Gastroesophageal sphincter (tissue), 4 donors: ENCODE measurements at regions not wholly inside any gene's neighbourhood (a gene's known extent, or its start where the extent isn't known, plus 50 kb on each side); places are given as distances from the start of the nearest gene placed in this dataset.
A peak's percentile ranks its signal among the peaks of the same experiment; 100 is the strongest.

Source experiments
- ATAC-seq: fragments of 150-250 bp; one replicate; pipeline ENCODE4 v1.9.1; 2016; ENCODE audit warnings: mild to moderate bottlenecking, moderate library complexity
- H3K27ac ChIP-seq, 4 donors: fragments of 200-600 bp; sonication (generic) in 3 of 4; 1 replicate in 3 of 4; 2 replicates in 1 of 4; pipeline ENCODE4 v1.5.1; 2016 to 2019
- H3K27me3 ChIP-seq: fragments of 200-600 bp; sonication (generic); one replicate; pipeline ENCODE4 v1.5.1; 2019
- H3K36me3 ChIP-seq, 2 donors: fragments of 200-600 bp; sonication (generic); one replicate each; pipeline ENCODE4 v1.5.1; 2019; ENCODE audit warnings: control low read depth in 1 of 2
- H3K4me1 ChIP-seq, 3 donors: fragments of 200-600 bp; sonication (generic); 1 replicate in 2 of 3; 2 replicates in 1 of 3; pipeline ENCODE4 v1.5.1; 2016 to 2019; ENCODE audit warnings: control low read depth in 2 of 3
- H3K4me3 ChIP-seq, 2 donors: fragments of 200-600 bp; sonication (generic); one replicate each; pipeline ENCODE4 v1.5.1; 2019; ENCODE audit warnings: mild to moderate bottlenecking in 1 of 2, moderate library complexity in 1 of 2
- H3K9me3 ChIP-seq, 3 donors: fragments of 200-600 bp; sonication (generic); one replicate each; pipeline ENCODE4 v1.5.1; 2017 to 2019; ENCODE audit warnings: control low read depth in 2 of 3
- EP300 ChIP-seq: sonication (generic); formaldehyde crosslinking; IDR thresholded peaks from one replicate; pipeline ENCODE4 v1.6.1; 2017; ENCODE audit warnings: antibody characterized with exemption, mild to moderate bottlenecking
- POLR2A ChIP-seq, 2 donors: fragments of 450-650 bp; IDR thresholded peaks; one replicate each; pipeline ENCODE4 v1.6.1; 2017; ENCODE audit warnings: antibody characterized with exemption in 2 of 2, mild to moderate bottlenecking in 2 of 2, moderate library complexity in 1 of 2
- POLR2AphosphoS5 ChIP-seq: sonication (generic); formaldehyde crosslinking; IDR thresholded peaks from one replicate; pipeline ENCODE4 v1.6.1; 2017; ENCODE audit warnings: antibody characterized with exemption
- WGBS, 2 donors: methylation state at CpG; one replicate each; pipeline ENCODE4 v1.1.5; 2018; ENCODE audit warnings: low coverage in 1 of 2; 5-methylcytosine and 5-hydroxymethylcytosine counted together
- TF ChIP-seq, protein P1 (sequence below), 4 experiments: fragments of 200-600 bp in 2 of 4; fragments of 450-650 bp in 2 of 4; sonication (generic) in 1 of 4; IDR thresholded peaks; one replicate each; pipeline ENCODE4 v1.5.1; 2017 to 2019; ENCODE audit warnings: antibody characterized with exemption in 4 of 4, mild to moderate bottlenecking in 2 of 4, moderate library complexity in 2 of 4

DNA sequence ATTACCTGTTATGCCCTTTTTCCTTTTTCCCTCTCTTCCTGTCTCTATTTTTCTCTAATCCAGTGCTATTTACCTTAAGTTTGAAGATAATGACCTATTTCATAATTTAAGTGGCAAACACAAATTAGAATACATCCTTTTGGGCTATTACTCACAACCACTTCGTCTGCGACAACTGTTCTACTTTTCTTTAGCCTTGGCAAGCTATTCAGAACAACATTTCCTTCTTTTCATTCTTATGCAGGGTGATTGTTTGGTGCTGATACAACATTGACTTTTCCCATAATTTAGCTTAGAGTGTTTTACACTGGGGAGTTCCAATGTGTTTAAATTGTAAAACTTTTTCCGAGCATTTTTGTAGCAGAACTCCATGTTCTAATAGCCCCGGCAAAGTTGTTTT lies 86.6 kb upstream of the S1PR1 start:
- 77 to 83% methylated on average over 4 of the region's 4 CpGs for WGBS, 2 donors
- Histone ChIP-seq H3K27me3 (no peaks in the 10 kb centered on the region), H3K36me3 (no peaks in the 10 kb centered on the region), H3K9me3 (no peaks in the 10 kb centered on the region), H3K4me3 (no peak overlapping the region), H3K27ac (peak overlapping the region in 1 of 4 donors; percentile 24), H3K4me1 (peaks cover 0 to 5% (median 0%) of the 10 kb centered on the region in 3 donors)
- no peak for ATAC-seq
- TF ChIP-seq EP300: no peak
- TF ChIP-seq, protein P1, sequence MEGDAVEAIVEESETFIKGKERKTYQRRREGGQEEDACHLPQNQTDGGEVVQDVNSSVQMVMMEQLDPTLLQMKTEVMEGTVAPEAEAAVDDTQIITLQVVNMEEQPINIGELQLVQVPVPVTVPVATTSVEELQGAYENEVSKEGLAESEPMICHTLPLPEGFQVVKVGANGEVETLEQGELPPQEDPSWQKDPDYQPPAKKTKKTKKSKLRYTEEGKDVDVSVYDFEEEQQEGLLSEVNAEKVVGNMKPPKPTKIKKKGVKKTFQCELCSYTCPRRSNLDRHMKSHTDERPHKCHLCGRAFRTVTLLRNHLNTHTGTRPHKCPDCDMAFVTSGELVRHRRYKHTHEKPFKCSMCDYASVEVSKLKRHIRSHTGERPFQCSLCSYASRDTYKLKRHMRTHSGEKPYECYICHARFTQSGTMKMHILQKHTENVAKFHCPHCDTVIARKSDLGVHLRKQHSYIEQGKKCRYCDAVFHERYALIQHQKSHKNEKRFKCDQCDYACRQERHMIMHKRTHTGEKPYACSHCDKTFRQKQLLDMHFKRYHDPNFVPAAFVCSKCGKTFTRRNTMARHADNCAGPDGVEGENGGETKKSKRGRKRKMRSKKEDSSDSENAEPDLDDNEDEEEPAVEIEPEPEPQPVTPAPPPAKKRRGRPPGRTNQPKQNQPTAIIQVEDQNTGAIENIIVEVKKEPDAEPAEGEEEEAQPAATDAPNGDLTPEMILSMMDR (IDR thresholded peaks at IDR 0.05): no peak
- TF ChIP-seq POLR2A (IDR thresholded peaks at IDR 0.05): no peak
- no peak for TF ChIP-seq POLR2AphosphoS5

DNA sequence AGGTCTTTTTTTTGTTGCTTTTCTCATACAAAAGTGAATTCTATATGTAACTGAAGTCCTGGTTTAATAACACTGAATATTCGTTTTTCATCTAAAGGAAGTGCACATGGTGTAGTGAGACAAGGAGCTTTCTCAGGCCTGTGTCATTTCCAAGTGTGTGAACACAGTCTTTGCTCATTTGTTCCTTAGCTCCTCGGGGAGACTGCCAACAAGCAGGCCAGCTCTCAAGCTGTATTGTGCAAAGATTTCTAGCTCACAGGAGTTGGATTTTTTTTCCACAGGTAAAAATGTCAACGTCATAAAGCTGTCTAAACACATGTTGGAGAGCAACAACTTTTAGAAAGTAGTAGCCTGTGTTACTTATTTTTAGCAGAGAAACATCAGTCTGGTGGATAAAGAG lies 87.8 kb upstream of the S1PR1 start:
- TF ChIP-seq POLR2A (IDR thresholded peaks at IDR 0.05): no peak
- no peak for TF ChIP-seq POLR2AphosphoS5
- TF ChIP-seq, protein P1 (IDR thresholded peaks at IDR 0.05): no peak
- no peak for TF ChIP-seq EP300
- Histone ChIP-seq H3K4me3 (no peak overlapping the region), H3K36me3 (no peaks in the 10 kb centered on the region), H3K27me3 (no peaks in the 10 kb centered on the region), H3K4me1 (peaks cover 0 to 5% (median 0%) of the 10 kb centered on the region in 3 donors), H3K9me3 (no peaks in the 10 kb centered on the region), H3K27ac (peak overlapping the region in 1 of 4 donors; percentile 1)
- 0 to 7% methylated on average over 2 to 3 of the region's 3 CpGs for WGBS, 2 donors
- ATAC-seq: no peak

DNA sequence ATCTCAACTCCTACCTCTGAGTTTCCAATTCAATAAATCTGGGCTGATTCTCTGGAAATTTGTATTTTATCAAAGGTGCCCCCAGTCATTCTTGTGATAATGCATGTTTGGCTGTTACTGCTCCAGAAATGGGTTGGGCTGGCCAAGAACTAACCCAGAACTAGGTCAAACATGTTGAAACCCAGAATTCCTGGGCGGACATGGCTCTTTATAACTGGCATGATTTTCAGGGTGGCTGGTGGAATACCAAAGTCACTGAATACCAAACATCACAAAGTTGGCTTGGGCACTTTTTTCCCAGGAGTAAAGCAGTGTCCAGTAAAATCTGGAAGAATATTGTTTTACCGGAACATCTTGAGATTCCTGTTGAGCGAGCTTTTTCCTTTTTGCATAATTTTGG lies 89.4 kb upstream of the S1PR1 start:
- no peak overlapping the region for H3K4me3 ChIP-seq
- no peaks in the 10 kb centered on the region for H3K27me3 ChIP-seq
- TF ChIP-seq, protein P1 (IDR thresholded peaks at IDR 0.05): no peak
- TF ChIP-seq EP300: no peak
- no peak for TF ChIP-seq POLR2AphosphoS5
- no peak for TF ChIP-seq POLR2A (IDR thresholded peaks at IDR 0.05)
- peaks cover 0 to 5% (median 0%) of the 10 kb centered on the region in 3 donors for H3K4me1 ChIP-seq
- no peak for ATAC-seq
- H3K27ac ChIP-seq: no peak overlapping the region
- H3K36me3 ChIP-seq: no peaks in the 10 kb centered on the region
- 72 to 86% methylated on average over 2 to 3 of the region's 3 CpGs for WGBS, 2 donors
- H3K9me3 ChIP-seq: no peaks in the 10 kb centered on the region

DNA sequence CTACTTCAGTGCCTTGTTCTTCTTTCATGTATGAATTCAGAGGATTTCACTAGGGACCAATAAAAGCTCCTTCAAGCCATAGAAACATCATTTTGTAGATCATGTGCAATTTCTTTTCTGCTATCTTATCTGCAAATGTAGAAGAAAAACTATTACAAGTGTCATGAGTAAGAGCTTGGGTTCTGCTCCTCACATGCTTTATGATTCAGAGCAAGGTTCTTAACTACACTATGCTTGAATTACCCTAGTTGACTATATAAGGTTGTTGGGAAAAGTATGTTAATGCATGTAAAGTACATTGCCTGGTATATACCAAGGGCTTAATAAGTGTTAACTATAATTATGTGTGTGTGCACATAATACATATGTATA lies 91.4 kb upstream of the S1PR1 start:
- TF ChIP-seq, protein P1 (IDR thresholded peaks at IDR 0.05): no peak
- TF ChIP-seq POLR2A (IDR thresholded peaks at IDR 0.05) (no peak), EP300 (no peak), POLR2AphosphoS5 (no peak)
- ATAC-seq: no peak

DNA sequence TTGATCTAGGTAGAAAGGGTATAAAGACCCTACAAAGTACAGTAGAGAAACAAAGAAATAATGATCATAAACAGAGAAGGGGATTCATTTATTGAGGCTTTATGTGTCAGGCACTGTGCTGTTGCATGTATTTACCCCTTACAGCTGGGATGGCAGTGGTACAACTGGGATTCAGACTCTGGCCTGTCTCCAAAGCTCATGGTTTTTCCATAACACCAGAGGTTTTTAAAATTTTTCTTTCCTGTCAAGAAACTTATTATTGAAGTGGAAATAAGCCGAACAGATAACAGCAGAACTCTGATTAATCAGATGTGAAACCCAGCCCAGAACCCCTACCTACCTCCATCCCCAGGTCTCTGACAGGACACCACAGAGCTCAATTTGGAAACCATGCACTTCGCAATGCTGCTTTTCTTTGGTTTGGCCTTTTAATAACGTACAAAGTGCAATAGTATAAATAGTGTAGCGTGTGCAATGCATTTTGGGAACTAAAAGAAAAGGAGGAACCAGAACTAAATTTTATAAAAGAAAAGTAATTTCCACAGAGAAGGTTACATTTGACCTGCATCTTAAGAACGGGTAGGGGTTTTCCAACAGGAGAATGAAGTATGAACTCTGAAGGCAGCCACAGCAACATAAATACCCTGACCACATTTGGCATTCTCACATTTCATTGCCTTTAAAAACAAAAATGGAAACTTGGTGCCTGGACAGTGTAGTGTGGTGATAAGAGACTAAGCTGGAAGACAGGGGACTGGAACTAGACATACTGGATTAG lies 92.0 kb upstream of the S1PR1 start:
- H3K27ac ChIP-seq: no peak overlapping the region
- no peak for TF ChIP-seq POLR2AphosphoS5
- TF ChIP-seq EP300: no peak
- TF ChIP-seq, protein P1 (IDR thresholded peaks at IDR 0.05): no peak
- no peak for TF ChIP-seq POLR2A (IDR thresholded peaks at IDR 0.05)
- no peaks in the 10 kb centered on the region for H3K27me3 ChIP-seq
- no peaks in the 10 kb centered on the region for H3K9me3 ChIP-seq
- no peak overlapping the region for H3K4me3 ChIP-seq
- H3K36me3 ChIP-seq: no peaks in the 10 kb centered on the region
- ATAC-seq: no peak
- H3K4me1 ChIP-seq: peaks cover 0 to 5% (median 0%) of the 10 kb centered on the region in 3 donors
- WGBS, 2 donors: 78 to 86% methylated on average over 4 to 5 of the region's 5 CpGs

More for the DNA sequence above, 91.4 kb upstream of the S1PR1 start:
- H3K9me3 ChIP-seq: no peaks in the 10 kb centered on the region
- H3K27me3 ChIP-seq: no peaks in the 10 kb centered on the region
- no peaks in the 10 kb centered on the region for H3K36me3 ChIP-seq
- H3K4me3 ChIP-seq: no peak overlapping the region
- peaks cover 0 to 5% (median 0%) of the 10 kb centered on the region in 3 donors for H3K4me1 ChIP-seq
- H3K27ac ChIP-seq: no peak overlapping the region
